Left colon (tissue), 2 donors: ENCODE measurements at regions not wholly inside any gene's neighbourhood (a gene's known extent, or its start where the extent isn't known, plus 50 kb on each side); places are given as distances from the start of the nearest gene placed in this dataset.

Experiments used
- ATAC-seq: fragments of 200-7000 bp; cut with Tn5 transposase; one replicate; pipeline ENCODE4 v1.9.1; 2020; ENCODE audit warnings: mild to moderate bottlenecking, moderate library complexity
- DNase-seq, 2 donors: peaks; one replicate each; pipeline ENCODE4 v3.0.0-alpha.2; 2020
- intact Hi-C, 2 donors: fragments of 100-400 bp; cut with DNase I in 1 of 2; cut with micrococcal nuclease in 1 of 2; formaldehyde crosslinking; loops; one replicate each; pipeline versions ENCODE4 v1.11.2 to v1.14.0; 2022; cut with DNase I, micrococcal nuclease
- donor health status: DM: no; HTN: no; CAD: no.
- donor health status: DM: yes; HTN: yes; CAD: no.

DNA sequence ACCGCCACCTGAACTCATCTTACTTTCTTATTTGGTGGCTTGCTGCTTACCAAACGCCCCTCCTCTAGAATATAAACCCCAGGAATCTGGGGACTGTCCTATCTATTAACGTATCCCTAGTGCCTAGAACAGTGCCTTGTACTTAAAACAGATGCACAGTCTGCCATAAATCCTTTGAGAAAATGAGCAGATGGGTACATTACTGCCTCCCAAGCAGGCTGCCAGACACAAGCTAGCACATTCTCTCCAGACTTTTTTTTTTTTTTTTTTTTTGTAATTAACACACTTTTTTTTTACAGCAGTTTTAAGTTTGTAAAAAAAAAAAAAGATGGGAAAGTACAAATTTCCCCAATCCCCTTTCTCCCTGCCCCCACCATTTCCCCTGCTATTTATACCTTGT, 57.3 kb upstream of the RPL38 start:
- DNase-seq (no peak), ATAC-seq (no peak)
- intact Hi-C loops, result no loop called here

DNA sequence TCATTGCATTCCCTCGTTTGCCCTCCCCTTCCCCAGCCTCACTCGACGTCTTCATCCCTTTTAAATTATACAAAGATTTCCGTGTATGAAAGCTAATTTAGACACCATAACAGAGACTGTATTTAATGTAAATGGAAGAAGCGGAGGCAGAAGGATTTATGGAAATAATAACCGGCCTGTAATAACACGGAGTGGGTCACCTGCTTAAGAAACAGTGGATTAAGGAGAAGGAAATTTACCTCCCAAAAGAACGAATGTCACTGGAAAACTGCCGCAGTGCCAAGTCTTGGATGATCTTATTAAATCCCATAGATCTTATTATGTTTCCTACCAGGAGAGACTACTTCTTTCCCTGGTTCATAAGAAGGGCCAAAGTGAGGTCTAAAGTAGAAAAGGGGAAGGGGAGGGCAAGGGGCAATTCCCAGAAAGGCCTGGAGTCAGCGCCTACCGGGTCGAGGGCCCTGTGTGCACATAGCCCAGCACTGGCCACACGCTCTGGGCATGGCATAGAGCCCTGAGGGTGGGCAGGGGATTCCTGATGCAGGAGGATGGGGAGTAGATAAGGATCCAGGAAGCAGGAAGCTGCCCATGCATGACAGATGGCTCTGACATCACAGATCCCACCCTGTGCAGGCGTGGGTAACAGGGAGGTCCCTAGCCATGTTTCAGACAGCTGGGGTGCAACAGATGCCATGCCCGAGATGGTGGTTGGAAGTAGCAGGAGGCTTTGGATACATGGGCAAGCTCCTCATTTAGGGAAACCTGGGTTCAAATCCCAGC, 56.2 kb upstream of the RPL38 start:
- intact Hi-C loops, result no loop called here
- DNase-seq (no peak), ATAC-seq (no peak)

DNA sequence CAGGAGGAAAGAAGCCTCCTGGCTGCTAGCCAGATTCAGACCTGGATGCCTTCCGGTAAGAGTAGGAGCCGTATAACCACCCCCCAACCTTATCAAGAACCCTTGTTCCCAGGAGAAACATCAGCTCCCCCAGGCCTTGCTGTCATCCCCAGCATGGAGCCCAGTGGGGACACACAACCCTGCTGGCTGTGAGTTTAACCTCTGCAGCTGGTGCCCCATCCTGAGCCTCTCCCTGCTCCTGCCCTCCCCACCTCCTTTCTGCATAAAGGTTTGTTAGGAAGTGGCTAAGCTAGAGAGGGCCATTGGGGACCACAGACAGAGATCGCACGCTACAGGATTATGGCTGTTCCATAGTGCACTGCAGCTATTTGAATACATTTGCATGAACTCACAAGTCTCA, 55.5 kb upstream of the RPL38 start:
- intact Hi-C loops, result no loop called here
- no peak for ATAC-seq
- no peak for DNase-seq

DNA sequence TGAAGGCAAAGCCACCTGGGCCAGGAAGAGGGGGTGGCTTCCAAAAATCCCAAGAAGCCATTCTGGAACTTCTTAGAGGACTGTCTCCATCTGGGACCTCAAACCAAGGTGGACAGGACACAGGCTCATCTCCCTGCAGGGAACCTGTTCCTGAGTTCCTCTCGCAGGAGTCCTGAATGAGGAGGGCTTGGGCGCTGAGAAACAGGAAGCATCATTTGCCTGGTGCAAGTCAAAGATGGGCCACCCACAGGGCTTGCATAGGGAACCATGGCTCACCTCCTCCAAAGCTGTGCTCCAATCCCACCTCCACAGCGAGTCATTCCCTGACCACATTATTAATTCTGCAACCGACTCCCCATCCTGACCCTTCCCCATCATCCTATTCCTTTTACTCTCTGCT, 55.0 kb upstream of the RPL38 start:
- DNase-seq (no peak), ATAC-seq (no peak)
- intact Hi-C loops, result no loop called here

DNA sequence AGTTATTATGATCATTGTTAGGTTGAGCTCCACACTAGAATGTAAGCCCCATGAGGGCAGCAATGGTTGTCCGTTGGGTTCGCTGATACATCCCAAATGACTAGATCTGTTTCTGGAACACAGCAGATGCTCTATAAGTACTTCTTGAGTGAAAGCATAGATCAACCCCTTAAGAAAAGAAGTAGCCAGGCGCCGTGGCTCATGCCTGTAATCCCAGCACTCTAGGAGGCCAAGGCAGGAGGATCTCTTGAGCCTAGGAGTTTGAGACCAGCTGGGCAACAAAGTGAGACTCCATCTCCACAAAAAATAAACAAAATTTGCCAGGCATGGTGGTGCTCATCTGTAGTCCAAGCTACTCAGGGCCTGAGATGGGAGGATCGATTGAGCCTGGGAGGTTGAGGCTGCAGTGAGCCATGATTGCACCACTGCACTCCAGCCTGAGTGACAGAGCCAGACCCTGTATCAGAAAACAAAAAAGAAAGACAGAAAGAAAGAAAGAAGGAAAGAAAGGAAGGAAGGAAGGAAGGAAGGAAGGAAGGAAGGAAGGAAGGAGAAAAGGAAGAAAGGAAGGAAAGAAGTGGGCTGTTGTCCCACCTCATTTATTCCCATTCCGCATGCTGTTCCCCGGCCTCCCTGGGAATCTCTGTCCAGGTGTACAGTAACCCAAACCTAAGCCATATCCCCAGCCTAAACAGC, 54.4 kb upstream of the RPL38 start:
- DNase-seq (no peak), ATAC-seq (no peak)
- intact Hi-C loops, result no loop called here

DNA sequence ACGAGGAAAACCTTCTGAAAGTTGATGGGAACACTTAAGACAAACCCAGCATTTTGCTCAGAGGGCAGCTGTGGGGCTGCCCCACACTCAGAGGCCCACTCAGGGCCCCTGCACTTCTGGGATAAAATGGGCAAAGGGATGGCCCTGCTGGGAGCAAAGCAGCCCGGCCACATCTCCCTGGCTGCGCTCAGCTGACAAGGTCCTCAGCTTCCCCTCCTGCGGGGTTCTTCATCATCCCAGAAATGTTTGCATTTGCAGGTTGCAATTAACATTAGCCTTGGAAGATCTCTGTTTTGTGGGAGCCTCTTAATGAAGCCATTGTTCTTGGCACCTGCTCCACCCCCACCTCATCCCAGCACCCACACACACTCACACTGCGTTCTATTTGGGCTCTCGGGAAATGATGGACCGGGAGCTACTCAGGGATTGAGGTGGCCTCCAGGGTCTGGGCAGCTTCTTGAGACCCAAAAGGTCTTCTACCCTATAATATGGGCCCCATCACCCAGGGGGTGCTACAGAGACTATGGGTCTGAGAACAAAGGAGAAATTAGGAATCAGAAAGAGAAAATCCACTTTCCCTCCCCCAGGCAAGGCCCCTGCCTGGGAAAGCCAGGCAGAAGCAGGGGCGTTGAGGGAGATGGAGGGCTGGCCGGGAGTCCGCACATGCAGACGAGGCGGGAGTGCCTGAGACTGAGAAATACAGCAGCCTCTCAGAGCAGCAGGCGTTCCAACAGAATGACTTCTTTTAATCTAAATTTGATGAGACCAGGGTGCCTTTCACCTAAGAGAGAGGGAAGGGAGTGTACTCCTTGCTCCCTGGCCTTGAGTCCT, 53.7 kb upstream of the RPL38 start:
- no peak for ATAC-seq
- DNase-seq, result no peak
- intact Hi-C loops, result no loop called here

DNA sequence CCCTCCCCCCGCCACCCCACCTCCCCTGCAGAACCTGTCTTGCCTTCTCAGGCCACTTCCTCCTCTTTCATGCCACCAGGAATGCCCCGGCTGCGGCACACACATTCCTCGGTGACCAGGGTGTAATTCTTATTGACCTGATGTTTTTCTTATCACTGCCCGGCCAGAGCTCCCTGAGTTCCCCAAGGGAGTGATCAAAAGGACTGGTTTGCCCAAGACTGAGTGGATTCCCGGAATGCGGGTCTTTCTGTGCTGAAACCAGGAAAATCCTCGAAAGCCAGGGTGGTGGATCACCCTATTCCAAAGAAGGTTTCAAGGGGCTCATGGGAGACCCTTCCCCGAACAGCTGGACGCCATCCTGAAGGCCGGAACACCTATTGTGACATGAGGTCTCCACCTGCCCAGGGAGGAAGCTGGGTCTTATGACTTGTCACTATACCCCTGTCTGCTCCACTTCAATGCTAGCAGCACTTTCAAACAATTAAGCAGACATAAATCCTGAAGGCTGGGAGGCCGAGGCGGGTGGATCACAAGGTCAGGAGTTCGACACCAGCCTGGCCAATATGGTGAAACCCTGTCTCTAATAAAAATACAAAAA, 53.0 kb upstream of the RPL38 start:
- intact Hi-C loops, result no loop called here
- ATAC-seq, result no peak
- no peak for DNase-seq

DNA sequence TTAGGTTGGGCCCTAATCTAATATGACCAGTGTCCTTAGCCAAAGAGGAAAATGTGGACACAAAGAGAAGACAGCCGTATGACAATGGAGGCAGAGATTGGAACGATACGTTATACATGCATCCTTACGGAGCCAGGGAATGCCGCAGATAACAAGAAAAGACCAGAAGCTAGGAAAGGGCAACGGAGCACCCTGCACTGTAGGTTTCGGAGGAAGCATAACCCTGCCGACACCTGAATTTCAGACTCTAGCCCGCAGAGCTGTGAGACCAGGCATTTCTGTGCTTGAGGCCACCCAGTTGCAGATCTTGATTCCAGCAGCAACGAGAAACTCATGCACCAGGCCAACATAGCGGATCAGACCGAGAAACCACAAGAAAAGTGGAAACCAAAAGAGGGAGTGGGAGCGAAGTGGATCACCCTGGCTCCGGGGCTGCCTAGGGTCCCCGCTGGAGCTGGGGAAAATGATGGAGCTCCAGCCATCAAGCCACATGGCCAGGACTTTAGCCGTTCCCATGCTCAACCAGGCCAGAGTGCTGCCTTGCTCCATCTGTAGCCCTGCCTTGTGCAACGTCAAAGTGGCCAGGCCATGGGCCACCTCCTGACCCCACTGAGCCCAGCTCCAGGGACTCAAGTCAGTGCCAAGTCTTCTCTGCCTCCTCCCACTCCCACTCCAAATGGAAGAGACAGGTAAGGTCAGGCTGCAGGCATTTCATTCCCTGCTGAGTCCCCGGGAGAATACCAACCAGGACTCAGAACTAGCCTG, 51.7 kb upstream of the RPL38 start:
- intact Hi-C loops, result no loop called here
- ATAC-seq (no peak), DNase-seq (no peak)

- ATAC-seq (no peak), DNase-seq (no peak)
- intact Hi-C loops, result no loop called here
Observed at GRCh38 chr17:74152591-74153455, 50.7 kb upstream of the RPL38 start.

GRCh38 chr17:74153456-74153810, 50.0 kb upstream of the RPL38 start:
- ATAC-seq (no peak), DNase-seq (no peak)
- intact Hi-C loops, result no loop called here
